Fibroblast of the aortic adventitia (primary cell): ENCODE measurements at regions not wholly inside any gene's neighbourhood (a gene's known extent, or its start where the extent isn't known, plus 50 kb on each side); places are given as distances from the start of the nearest gene placed in this dataset.
A peak's percentile ranks its signal among the peaks of the same experiment; 100 is the strongest.

ENCODE experiments used
- DNase-seq: peaks from one replicate; pipeline ENCODE4 v3.0.0-alpha.2; 2010; ENCODE audit warnings: low read depth
- H3K4me3 ChIP-seq: 2 replicates; pipeline ENCODE4 v1.5.1; 2011; ENCODE audit warnings: low read depth, mild to moderate bottlenecking, control low read depth, low read length, moderate library complexity
- TF ChIP-seq, protein P1 (sequence below): IDR thresholded peaks from 2 replicates; pipeline ENCODE4 v1.5.1; 2011; ENCODE audit warnings: mild to moderate bottlenecking, low read length, control low read depth, inconsistent platforms; ENCODE audit not compliant: insufficient read depth

DNA sequence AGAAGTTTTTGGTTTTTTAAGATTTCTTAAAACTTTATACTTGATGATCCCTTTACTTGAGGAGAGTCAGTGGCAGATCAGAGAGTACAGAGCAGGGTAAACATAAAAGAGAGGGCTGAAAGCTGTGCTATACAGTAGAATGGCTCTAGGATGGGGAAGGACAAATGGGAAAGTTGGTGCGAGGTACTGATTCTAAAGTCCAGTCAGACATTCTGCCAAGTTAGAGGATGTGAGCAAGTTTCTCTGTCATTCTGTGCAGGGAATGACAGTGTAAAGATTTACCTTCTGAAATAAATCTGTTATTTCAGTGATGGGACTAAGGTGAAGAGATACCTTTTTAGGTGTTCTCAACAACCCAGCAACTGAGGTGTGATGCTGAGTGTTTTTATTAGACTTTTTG is 100.1 kb upstream of the GBE1 start:
- no peak overlapping the region for H3K4me3 ChIP-seq
- TF ChIP-seq, protein P1, sequence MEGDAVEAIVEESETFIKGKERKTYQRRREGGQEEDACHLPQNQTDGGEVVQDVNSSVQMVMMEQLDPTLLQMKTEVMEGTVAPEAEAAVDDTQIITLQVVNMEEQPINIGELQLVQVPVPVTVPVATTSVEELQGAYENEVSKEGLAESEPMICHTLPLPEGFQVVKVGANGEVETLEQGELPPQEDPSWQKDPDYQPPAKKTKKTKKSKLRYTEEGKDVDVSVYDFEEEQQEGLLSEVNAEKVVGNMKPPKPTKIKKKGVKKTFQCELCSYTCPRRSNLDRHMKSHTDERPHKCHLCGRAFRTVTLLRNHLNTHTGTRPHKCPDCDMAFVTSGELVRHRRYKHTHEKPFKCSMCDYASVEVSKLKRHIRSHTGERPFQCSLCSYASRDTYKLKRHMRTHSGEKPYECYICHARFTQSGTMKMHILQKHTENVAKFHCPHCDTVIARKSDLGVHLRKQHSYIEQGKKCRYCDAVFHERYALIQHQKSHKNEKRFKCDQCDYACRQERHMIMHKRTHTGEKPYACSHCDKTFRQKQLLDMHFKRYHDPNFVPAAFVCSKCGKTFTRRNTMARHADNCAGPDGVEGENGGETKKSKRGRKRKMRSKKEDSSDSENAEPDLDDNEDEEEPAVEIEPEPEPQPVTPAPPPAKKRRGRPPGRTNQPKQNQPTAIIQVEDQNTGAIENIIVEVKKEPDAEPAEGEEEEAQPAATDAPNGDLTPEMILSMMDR = no peak
- DNase-seq = no peak

DNA sequence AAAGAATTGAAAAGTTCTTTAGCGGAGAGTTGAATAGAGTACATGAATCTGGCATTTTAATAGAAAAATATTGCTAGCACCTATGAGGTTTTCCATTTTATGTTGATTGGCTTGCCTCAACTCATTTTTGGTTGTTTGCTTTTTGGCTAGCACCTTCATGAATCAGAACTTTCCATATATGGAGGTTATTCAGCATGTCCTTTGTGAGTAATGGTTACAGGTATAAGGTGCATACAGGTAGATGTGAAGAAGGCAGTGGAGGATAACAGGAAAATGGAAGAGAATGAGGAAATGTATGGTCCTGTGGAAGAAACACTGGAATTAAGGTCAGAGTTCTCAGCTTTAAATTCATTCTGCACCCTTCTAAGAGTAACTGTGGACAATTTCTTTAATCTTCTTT is 98.1 kb upstream of the GBE1 start:
- TF ChIP-seq, protein P1 = no peak
- no peak overlapping the region for H3K4me3 ChIP-seq
- DNase-seq = no peak

DNA sequence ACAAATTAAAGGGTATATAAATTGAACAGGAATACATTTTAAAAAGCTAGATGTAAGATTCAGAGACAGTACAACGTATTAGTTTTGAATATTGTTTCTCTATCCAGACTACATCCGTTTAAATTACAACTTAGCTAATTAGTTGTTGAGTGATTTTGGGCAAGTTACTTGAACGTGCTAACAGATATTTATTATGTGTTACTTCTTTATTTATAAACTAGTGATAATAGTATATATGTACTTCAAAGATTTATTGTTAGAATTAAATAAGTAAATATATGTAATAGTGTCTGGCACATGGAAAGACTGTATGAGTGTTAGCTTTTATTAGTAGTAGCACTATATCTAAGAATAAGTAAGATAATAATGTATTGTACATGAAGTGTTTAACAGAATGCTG is 92.0 kb upstream of the GBE1 start:
- H3K4me3 ChIP-seq = no peak overlapping the region
- no peak for DNase-seq
- TF ChIP-seq, protein P1 = no peak

- H3K4me3 ChIP-seq = no peak overlapping the region
- TF ChIP-seq, protein P1 = no peak
Observed at GRCh38 chr3:81851176-81851575, 89.7 kb upstream of the GBE1 start.

GRCh38 chr3:81846988-81847387 is 85.5 kb upstream of the GBE1 start:
- no peak for DNase-seq
- no peak overlapping the region for H3K4me3 ChIP-seq
- TF ChIP-seq, protein P1 = no peak

More at GRCh38 chr3:81851176-81851575, 89.7 kb upstream of the GBE1 start:
- DNase-seq = peak; percentile 5

- H3K4me3 ChIP-seq = no peak overlapping the region
- no peak for DNase-seq
- TF ChIP-seq, protein P1 = no peak
Observed at GRCh38 chr3:81841540-81841939, 80.1 kb upstream of the GBE1 start.

- H3K4me3 ChIP-seq = no peak overlapping the region
- DNase-seq = no peak
- TF ChIP-seq, protein P1 = no peak
Observed at GRCh38 chr3:81839504-81840094, 78.2 kb upstream of the GBE1 start.
